ENCODE measurements at regions not wholly inside any gene's neighbourhood (a gene's known extent, or its start where the extent isn't known, plus 50 kb on each side); places are given as distances from the start of the nearest gene placed in this dataset.

- TF ChIP-seq ZNF274 (IDR thresholded peaks at IDR 0.05; ENCODE audit: low read depth, low read length) (no peak), YY1 (IDR thresholded peaks at IDR 0.05; ENCODE audit: insufficient read depth, insufficient read length) (no peak)
These were observed 104.4 kb upstream of the ZNF92 start for GRCh38 chr7:65269150-65269856.
